ENCODE measurements at regions not wholly inside any gene's neighbourhood (a gene's known extent, or its start where the extent isn't known, plus 50 kb on each side); places are given as distances from the start of the nearest gene placed in this dataset.
A peak's percentile ranks its signal among the peaks of the same experiment; 100 is the strongest.
"Not testable (repeated sequence)": the region's sequence is repeated elsewhere in the genome, so short reads cannot be mapped to it uniquely, and the experiment has no call there.

DNA sequence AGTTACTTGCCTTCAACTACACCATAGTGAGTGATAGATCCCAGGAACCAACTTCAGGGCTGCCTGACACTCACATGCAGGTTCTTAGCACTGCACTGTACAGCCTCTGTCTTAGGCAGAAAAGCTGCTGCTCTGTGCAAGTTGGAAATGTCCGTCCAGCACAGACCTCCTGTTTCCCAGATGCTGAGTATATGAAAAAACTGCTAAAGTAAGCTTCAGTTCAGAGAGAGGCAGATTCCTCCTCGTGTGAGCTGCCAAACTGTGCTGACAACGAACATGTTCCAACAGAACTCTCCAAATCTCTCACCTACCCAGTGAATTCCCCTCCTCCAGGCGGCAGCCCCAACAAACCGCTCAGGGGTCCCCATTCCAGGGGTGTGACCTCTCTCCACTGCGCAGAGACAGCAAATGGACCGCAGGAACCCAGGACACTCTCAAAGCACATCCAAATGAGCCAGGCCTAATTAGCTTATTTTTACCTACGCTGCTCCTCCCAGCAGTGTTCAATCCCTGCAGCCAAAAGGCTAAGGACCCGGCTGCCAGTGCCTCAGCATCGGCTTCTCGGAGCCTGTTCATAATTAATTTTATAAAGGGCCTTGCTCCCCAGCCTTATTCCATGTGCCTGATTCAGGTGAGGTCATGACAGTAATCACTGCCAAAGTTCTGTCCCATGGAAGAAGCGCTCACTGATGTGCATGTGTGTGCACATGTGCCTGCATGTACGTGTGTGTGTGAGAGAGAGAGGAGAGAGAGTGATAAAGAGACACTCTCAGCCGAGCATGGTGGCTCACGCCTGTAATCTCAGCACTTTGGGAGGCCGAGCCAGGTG, 159.5 kb upstream of the AUTS2 start:
- Histone ChIP-seq H3K9me3 (ENCODE audit: control insufficient read depth, insufficient read depth, low read length) (no peaks in the 10 kb centered on the region), H3K4me1 (ENCODE audit: control insufficient read depth, insufficient read depth, low read length) (peaks cover 4% of the 10 kb centered on the region), H3K4me3 (ENCODE audit: low read depth, low read length) (no peak overlapping the region), H3K27me3 (ENCODE audit: control insufficient read depth, insufficient read depth, low read length) (no peaks in the 10 kb centered on the region), H3K27ac (ENCODE audit: low read depth, low read length) (peak overlapping the region; percentile 48), H3K36me3 (ENCODE audit: control insufficient read depth, insufficient read depth, low read length) (no peaks in the 10 kb centered on the region)
- 70% methylated on average over 13 of the region's 16 CpGs for WGBS (ENCODE audit: insufficient coverage)
- peak in 2 of 6 donors; percentile 49 to 65 for DNase-seq (ENCODE audit: low read depth in 4 of 6, low spot score in 6 of 6)

DNA sequence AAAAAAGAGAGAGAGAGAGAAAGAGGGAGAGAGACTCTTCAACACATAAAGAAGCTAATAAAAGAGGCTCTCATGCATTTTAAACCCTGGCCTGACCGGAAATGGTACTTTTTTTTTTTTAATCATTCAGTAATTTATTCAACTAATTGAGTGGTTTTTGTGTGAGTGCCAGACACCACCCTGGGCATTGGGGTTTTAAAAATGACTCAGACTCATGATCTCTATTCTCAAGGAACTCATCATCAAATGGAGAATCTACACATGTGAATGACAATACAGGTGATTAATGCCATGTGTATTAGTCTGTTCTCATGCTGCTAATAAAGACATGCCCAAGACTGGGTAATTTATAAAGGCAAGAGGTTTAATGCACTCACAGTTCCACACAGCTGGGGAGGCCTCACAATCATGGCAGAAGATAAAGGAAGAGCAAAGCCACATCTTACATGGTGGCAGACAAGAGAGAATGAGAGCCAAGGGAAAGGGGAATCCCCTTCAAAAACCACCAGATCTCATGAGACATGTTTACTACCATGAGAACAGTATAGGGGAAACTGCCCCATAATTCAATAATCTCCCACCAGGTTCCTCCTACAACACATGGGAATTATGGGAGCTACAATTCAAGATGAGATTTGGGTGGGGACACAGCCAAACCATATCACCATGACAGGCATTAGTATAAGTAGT, 158.5 kb upstream of the AUTS2 start:
- H3K4me3 ChIP-seq (ENCODE audit: low read depth, low read length) = no peak overlapping the region
- no CpG with 5 or more reads among the region's 1 CpG for WGBS (ENCODE audit: insufficient coverage)
- peaks cover 4% of the 10 kb centered on the region for H3K4me1 ChIP-seq (ENCODE audit: control insufficient read depth, insufficient read depth, low read length)
- H3K9me3 ChIP-seq (ENCODE audit: control insufficient read depth, insufficient read depth, low read length) = no peaks in the 10 kb centered on the region
- no peak for DNase-seq (ENCODE audit: low read depth in 4 of 6, low spot score in 6 of 6)
- H3K27ac ChIP-seq (ENCODE audit: low read depth, low read length) = no peak overlapping the region
- no peaks in the 10 kb centered on the region for H3K27me3 ChIP-seq (ENCODE audit: control insufficient read depth, insufficient read depth, low read length)
- no peaks in the 10 kb centered on the region for H3K36me3 ChIP-seq (ENCODE audit: control insufficient read depth, insufficient read depth, low read length)

DNA sequence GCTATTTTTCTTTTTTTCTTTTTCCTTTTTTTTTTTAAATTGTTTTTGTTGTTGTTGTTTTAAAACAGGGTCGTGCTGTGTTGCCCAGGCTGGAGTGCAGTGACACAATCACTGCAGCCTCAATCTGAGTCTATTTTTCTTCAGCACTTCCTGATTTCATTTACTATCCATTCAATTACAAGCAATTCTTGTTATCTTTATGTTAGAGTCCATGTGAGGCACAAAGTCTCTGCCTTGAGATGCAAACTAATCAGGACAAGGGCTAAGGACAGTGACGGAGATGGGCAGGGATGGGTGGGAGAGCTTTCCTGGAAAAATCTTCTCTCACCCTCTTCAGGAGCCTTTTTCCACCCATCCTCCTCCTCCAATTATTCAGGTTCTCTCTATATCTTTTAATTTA, 157.3 kb upstream of the AUTS2 start:
- Histone ChIP-seq H3K4me3 (ENCODE audit: low read depth, low read length) (no peak overlapping the region), H3K4me1 (ENCODE audit: control insufficient read depth, insufficient read depth, low read length) (peaks cover 9% of the 10 kb centered on the region), H3K27me3 (ENCODE audit: control insufficient read depth, insufficient read depth, low read length) (no peaks in the 10 kb centered on the region), H3K9me3 (ENCODE audit: control insufficient read depth, insufficient read depth, low read length) (no peaks in the 10 kb centered on the region), H3K27ac (ENCODE audit: low read depth, low read length) (no peak overlapping the region), H3K36me3 (ENCODE audit: control insufficient read depth, insufficient read depth, low read length) (no peaks in the 10 kb centered on the region)
- no peak for DNase-seq (ENCODE audit: low read depth in 4 of 6, low spot score in 6 of 6)
- WGBS (ENCODE audit: insufficient coverage) = no CpG with 5 or more reads among the region's 2 CpGs

DNA sequence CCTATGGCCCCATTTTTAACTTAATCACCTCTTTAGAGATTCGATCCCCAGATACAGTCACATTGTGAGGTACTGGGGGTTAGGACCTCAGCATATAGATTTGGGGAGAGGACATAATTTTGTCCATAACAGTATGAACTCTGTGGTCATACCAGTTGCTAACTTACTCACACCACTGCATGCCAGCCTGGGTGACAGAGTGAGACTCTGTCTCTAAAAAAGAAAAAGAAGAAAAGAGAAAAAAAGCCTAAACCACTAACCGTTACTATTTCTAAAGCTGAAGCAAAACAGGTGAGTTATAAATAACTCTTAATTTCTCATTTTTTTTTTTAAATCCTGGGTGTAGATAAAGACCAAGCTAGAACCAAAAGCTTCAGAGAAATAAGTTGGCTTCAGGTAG, 155.1 kb upstream of the AUTS2 start:
- Histone ChIP-seq H3K27ac (ENCODE audit: low read depth, low read length) (no peak overlapping the region), H3K27me3 (ENCODE audit: control insufficient read depth, insufficient read depth, low read length) (no peaks in the 10 kb centered on the region), H3K4me3 (ENCODE audit: low read depth, low read length) (no peak overlapping the region), H3K36me3 (ENCODE audit: control insufficient read depth, insufficient read depth, low read length) (no peaks in the 10 kb centered on the region), H3K9me3 (ENCODE audit: control insufficient read depth, insufficient read depth, low read length) (no peaks in the 10 kb centered on the region), H3K4me1 (ENCODE audit: control insufficient read depth, insufficient read depth, low read length) (peaks cover 18% of the 10 kb centered on the region)
- no CpG with 5 or more reads among the region's 2 CpGs for WGBS (ENCODE audit: insufficient coverage)
- DNase-seq (ENCODE audit: low read depth in 4 of 6, low spot score in 6 of 6) = no peak

DNA sequence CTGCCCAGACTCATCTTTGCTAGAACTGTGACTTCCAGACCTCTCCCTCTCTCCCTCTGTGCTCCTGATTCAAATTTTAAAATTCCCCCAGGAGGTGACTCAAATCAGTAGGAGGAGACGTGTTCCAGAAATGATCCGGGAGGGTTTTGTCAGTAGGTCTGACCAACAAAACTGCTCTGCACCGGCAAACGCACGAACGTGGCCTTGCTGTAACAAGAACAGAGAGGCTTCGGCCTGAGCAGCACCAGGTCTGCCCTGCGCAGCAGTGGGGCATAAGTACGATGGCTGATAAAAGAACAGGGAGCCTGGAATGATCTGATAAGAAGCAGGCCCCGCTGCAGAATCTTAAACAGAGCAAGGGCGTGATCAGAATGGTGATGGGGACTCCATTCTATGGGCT, 152.7 kb upstream of the AUTS2 start:
- Histone ChIP-seq H3K4me3 (ENCODE audit: low read depth, low read length) (no peak overlapping the region), H3K4me1 (ENCODE audit: control insufficient read depth, insufficient read depth, low read length) (peaks cover 14% of the 10 kb centered on the region), H3K36me3 (ENCODE audit: control insufficient read depth, insufficient read depth, low read length) (no peaks in the 10 kb centered on the region), H3K27ac (ENCODE audit: low read depth, low read length) (no peak overlapping the region), H3K27me3 (ENCODE audit: control insufficient read depth, insufficient read depth, low read length) (no peaks in the 10 kb centered on the region), H3K9me3 (ENCODE audit: control insufficient read depth, insufficient read depth, low read length) (no peaks in the 10 kb centered on the region)
- no peak for DNase-seq (ENCODE audit: low read depth in 4 of 6, low spot score in 6 of 6)
- WGBS (ENCODE audit: insufficient coverage) = 45% methylated on average over 11 of the region's 11 CpGs

DNA sequence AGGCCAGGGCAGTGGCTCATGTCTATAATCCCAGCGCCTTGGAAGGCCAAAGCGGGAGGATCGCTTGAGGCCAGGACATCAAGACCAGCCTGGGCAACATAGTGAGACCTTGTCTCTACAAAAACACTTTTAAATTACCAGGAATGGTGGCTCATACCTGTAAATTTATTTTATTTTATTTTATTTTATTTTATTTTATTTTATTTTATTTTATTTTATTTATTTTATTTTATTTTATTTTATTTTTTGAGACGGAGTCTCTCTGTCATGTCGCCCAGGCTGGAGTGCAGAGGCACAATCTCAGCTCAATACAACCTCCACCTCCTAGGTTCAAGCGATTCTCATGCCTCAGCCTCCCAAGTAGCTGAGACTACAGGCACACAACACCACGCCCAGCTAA, 152.1 kb upstream of the AUTS2 start:
- 100% methylated on average over 1 of the region's 7 CpGs for WGBS (ENCODE audit: insufficient coverage)
- not testable (repeated sequence) for H3K27ac ChIP-seq (ENCODE audit: low read depth, low read length); DNase-seq (ENCODE audit: low read depth in 4 of 6, low spot score in 6 of 6); H3K36me3 ChIP-seq (ENCODE audit: control insufficient read depth, insufficient read depth, low read length); H3K9me3 ChIP-seq (ENCODE audit: control insufficient read depth, insufficient read depth, low read length); H3K4me3 ChIP-seq (ENCODE audit: low read depth, low read length); H3K27me3 ChIP-seq (ENCODE audit: control insufficient read depth, insufficient read depth, low read length)
- peaks cover 14% of the 10 kb centered on the region for H3K4me1 ChIP-seq (ENCODE audit: control insufficient read depth, insufficient read depth, low read length)

DNA sequence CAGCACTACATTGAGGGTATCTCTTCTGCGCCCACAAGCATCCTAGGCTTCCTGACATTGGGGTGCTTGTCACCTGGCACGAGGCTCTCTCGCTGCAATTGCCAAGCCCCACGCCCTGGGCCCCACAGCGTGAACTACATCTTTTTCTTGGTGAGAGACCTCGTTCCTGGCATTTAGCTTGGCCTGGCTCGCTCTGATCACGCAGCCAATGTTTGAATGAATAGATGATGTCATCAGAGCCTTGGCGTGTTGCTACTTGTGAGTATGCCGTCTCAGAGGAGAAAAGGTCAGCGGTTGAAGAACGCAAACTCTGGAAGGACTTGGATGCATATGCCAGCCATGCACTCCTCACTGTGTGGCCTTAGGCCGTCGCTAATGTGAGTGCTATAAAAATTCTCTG, 150.2 kb upstream of the AUTS2 start:
- peak in 1 of 6 donors; percentile 48 for DNase-seq (ENCODE audit: low read depth in 4 of 6, low spot score in 6 of 6)
- Histone ChIP-seq H3K27ac (ENCODE audit: low read depth, low read length) (no peak overlapping the region), H3K27me3 (ENCODE audit: control insufficient read depth, insufficient read depth, low read length) (no peaks in the 10 kb centered on the region), H3K9me3 (ENCODE audit: control insufficient read depth, insufficient read depth, low read length) (no peaks in the 10 kb centered on the region), H3K4me1 (ENCODE audit: control insufficient read depth, insufficient read depth, low read length) (peaks cover 14% of the 10 kb centered on the region), H3K36me3 (ENCODE audit: control insufficient read depth, insufficient read depth, low read length) (no peaks in the 10 kb centered on the region), H3K4me3 (ENCODE audit: low read depth, low read length) (no peak overlapping the region)
- 54% methylated on average over 8 of the region's 14 CpGs for WGBS (ENCODE audit: insufficient coverage)

DNA sequence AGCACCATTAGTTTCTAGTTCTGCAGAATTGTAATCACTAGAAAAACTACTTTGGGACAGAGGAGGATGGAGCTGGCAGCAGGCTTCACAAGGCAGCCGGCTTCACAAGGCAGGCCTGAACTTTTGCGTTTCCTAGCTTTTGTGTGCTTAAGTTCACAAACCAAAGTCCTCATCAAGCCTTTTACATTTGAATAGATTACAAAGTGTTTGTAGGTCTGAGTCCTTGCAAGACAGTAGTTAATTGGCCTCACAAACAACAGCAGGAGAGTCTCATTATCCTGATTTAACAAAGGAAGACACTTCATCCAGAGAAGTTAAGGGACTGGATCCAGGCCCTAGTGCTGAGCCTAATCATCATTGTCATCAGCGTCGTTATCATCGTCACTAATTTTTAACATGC, 147.8 kb upstream of the AUTS2 start:
- Histone ChIP-seq H3K9me3 (ENCODE audit: control insufficient read depth, insufficient read depth, low read length) (no peaks in the 10 kb centered on the region), H3K4me1 (ENCODE audit: control insufficient read depth, insufficient read depth, low read length) (peaks cover 14% of the 10 kb centered on the region), H3K36me3 (ENCODE audit: control insufficient read depth, insufficient read depth, low read length) (no peaks in the 10 kb centered on the region), H3K4me3 (ENCODE audit: low read depth, low read length) (no peak overlapping the region), H3K27ac (ENCODE audit: low read depth, low read length) (no peak overlapping the region), H3K27me3 (ENCODE audit: control insufficient read depth, insufficient read depth, low read length) (no peaks in the 10 kb centered on the region)
- DNase-seq (ENCODE audit: low read depth in 4 of 6, low spot score in 6 of 6) = peak in 1 of 6 donors; percentile 35
- WGBS (ENCODE audit: insufficient coverage) = 30% methylated on average over 4 of the region's 5 CpGs

DNA sequence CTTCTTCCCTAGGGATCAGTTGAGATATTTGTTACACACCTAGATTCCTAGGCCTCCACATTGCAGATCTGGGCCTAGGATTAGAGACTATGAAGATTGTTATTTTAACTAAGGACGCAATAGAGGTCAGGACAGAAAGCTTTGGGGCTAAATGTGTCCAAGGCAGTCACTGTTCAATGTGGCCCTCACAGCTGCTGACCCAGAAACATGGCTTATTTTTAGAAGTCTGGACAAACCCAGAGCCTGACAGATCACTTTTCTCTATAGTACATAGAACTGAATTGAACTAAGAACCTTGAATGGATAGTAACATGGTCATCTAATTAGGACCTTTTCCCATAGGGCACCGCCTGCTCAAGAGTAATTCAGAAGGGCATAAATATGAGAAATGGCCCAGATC, 146.6 kb upstream of the AUTS2 start:
- H3K36me3 ChIP-seq (ENCODE audit: control insufficient read depth, insufficient read depth, low read length) = no peaks in the 10 kb centered on the region
- H3K27me3 ChIP-seq (ENCODE audit: control insufficient read depth, insufficient read depth, low read length) = no peaks in the 10 kb centered on the region
- H3K4me1 ChIP-seq (ENCODE audit: control insufficient read depth, insufficient read depth, low read length) = peaks cover 5% of the 10 kb centered on the region
- H3K4me3 ChIP-seq (ENCODE audit: low read depth, low read length) = no peak overlapping the region
- 100% methylated on average over 1 of the region's 2 CpGs for WGBS (ENCODE audit: insufficient coverage)
- H3K9me3 ChIP-seq (ENCODE audit: control insufficient read depth, insufficient read depth, low read length) = no peaks in the 10 kb centered on the region
- no peak for DNase-seq (ENCODE audit: low read depth in 4 of 6, low spot score in 6 of 6)
- H3K27ac ChIP-seq (ENCODE audit: low read depth, low read length) = no peak overlapping the region

DNA sequence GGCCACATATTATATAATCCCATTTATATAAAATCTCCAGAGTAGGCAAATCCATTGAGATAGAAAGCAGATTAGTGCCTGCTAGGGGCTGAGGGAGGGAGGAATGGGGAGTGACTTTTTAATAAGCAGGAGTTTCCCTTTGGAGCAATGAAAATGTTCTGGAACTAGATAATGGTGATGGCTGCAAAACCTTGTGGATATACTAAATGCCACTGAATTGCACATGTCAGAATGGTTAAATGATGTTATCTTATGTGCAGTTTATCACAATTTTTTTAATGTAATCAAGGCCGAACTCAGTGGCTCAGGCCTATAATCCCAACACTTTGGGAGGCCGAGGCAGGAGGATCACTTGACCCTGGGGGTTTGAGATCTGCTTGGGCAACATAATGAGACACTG, 145.5 kb upstream of the AUTS2 start:
- H3K36me3 ChIP-seq (ENCODE audit: control insufficient read depth, insufficient read depth, low read length) = no peaks in the 10 kb centered on the region
- no peak overlapping the region for H3K27ac ChIP-seq (ENCODE audit: low read depth, low read length)
- WGBS (ENCODE audit: insufficient coverage) = no CpG with 5 or more reads among the region's 2 CpGs

More for the DNA sequence above, 145.5 kb upstream of the AUTS2 start:
- H3K4me1 ChIP-seq (ENCODE audit: control insufficient read depth, insufficient read depth, low read length) = peaks cover 3% of the 10 kb centered on the region
- no peaks in the 10 kb centered on the region for H3K9me3 ChIP-seq (ENCODE audit: control insufficient read depth, insufficient read depth, low read length)
- H3K4me3 ChIP-seq (ENCODE audit: low read depth, low read length) = no peak overlapping the region
- no peaks in the 10 kb centered on the region for H3K27me3 ChIP-seq (ENCODE audit: control insufficient read depth, insufficient read depth, low read length)
- peak in 1 of 6 donors; percentile 18 for DNase-seq (ENCODE audit: low read depth in 4 of 6, low spot score in 6 of 6)

All from spinal cord (tissue), 9 donors.